ENCODE measurements at regions not wholly inside any gene's neighbourhood (a gene's known extent, or its start where the extent isn't known, plus 50 kb on each side); places are given as distances from the start of the nearest gene placed in this dataset.
"Not testable (repeated sequence)": the region's sequence is repeated elsewhere in the genome, so short reads cannot be mapped to it uniquely, and the experiment has no call there.

- no peak for DNase-seq (ENCODE audit: extremely low read depth, low read depth)
Measured at GRCh38 chr19:31840371-31840770, 491.1 kb upstream of the TSHZ3 start.

- DNase-seq (ENCODE audit: extremely low read depth, low read depth): no peak
Measured at GRCh38 chr19:31841755-31842154, 492.5 kb upstream of the TSHZ3 start.

GRCh38 chr19:31863122-31863521, 482.3 kb upstream of the ZNF507 start:
- no peak for DNase-seq (ENCODE audit: extremely low read depth, low read depth)

GRCh38 chr19:31874313-31874712, 471.1 kb upstream of the ZNF507 start:
- no peak for DNase-seq (ENCODE audit: extremely low read depth, low read depth)

GRCh38 chr19:31875591-31875990, 469.8 kb upstream of the ZNF507 start:
- no peak for DNase-seq (ENCODE audit: extremely low read depth, low read depth)

- no peak for DNase-seq (ENCODE audit: extremely low read depth, low read depth)
Measured at GRCh38 chr19:31880283-31880682, 465.1 kb upstream of the ZNF507 start.

GRCh38 chr19:31881988-31882387, 463.4 kb upstream of the ZNF507 start:
- DNase-seq (ENCODE audit: extremely low read depth, low read depth): no peak

- DNase-seq (ENCODE audit: extremely low read depth, low read depth): no peak
Measured at GRCh38 chr19:31882709-31883108, 462.7 kb upstream of the ZNF507 start.

GRCh38 chr19:31883296-31883990, 462.0 kb upstream of the ZNF507 start:
- DNase-seq (ENCODE audit: extremely low read depth, low read depth): no peak

GRCh38 chr19:31885280-31885853, 460.0 kb upstream of the ZNF507 start:
- no peak for DNase-seq (ENCODE audit: extremely low read depth, low read depth)

- DNase-seq (ENCODE audit: extremely low read depth, low read depth): no peak
Measured at GRCh38 chr19:31890230-31890629, 455.2 kb upstream of the ZNF507 start.

GRCh38 chr19:31892060-31892459, 453.4 kb upstream of the ZNF507 start:
- no peak for DNase-seq (ENCODE audit: extremely low read depth, low read depth)

- DNase-seq (ENCODE audit: extremely low read depth, low read depth): not testable (repeated sequence)
Measured at GRCh38 chr19:31893491-31893890, 451.9 kb upstream of the ZNF507 start.

GRCh38 chr19:31894451-31894850, 451.0 kb upstream of the ZNF507 start:
- DNase-seq (ENCODE audit: extremely low read depth, low read depth): no peak

- no peak for DNase-seq (ENCODE audit: extremely low read depth, low read depth)
Measured at GRCh38 chr19:31897292-31897691, 448.1 kb upstream of the ZNF507 start.

- no peak for DNase-seq (ENCODE audit: extremely low read depth, low read depth)
Measured at GRCh38 chr19:31900991-31901390, 444.4 kb upstream of the ZNF507 start.

- no peak for DNase-seq (ENCODE audit: extremely low read depth, low read depth)
Measured at GRCh38 chr19:31902821-31903220, 442.6 kb upstream of the ZNF507 start.

GRCh38 chr19:31903979-31904378, 441.4 kb upstream of the ZNF507 start:
- no peak for DNase-seq (ENCODE audit: extremely low read depth, low read depth)

- no peak for DNase-seq (ENCODE audit: extremely low read depth, low read depth)
Measured at GRCh38 chr19:31906111-31906871, 439.1 kb upstream of the ZNF507 start.

GRCh38 chr19:31907661-31908060, 437.7 kb upstream of the ZNF507 start:
- DNase-seq (ENCODE audit: extremely low read depth, low read depth): no peak

GRCh38 chr19:31908080-31908479, 437.3 kb upstream of the ZNF507 start:
- DNase-seq (ENCODE audit: extremely low read depth, low read depth): no peak
